ENCODE measurements at regions not wholly inside any gene's neighbourhood (a gene's known extent, or its start where the extent isn't known, plus 50 kb on each side); places are given as distances from the start of the nearest gene placed in this dataset.

DNA sequence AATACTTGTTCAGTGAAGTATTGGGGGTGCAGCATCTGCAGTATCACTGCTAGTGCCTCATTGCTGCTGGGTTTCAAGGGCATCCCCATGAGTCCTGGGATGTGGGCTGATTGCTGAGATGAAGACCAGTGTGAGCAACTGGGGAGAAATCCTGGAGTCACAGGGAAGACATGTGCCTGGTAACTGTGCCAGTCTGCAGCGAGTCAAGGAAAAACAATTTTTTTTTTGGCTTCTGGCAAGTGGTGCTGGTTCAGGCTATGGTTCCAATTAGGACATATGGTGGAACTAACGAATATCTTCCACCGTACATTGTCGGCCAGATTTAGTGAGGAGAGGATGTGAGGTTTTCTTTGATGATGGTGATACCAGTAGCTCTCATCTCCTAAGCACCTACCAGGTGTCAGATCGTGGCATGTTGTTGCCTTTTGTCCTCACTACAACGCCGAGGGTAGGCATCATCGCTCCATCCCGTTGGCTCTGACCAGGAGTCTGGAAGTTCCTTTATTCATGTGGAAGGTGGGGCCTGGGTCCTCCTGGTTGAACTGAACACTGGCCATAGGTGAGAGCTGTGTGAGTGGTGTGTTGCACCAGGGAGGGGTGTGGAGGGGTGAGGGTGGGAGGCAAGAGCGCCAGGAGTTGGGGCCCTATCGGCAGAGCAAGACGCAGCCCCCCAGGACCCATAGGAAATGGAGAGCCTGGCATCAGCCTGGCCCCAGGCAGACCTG lies 118.0 kb upstream of the HS6ST1 start:
- DNase-seq (ENCODE audit: low read depth in 1 of 2, low spot score in 1 of 2), result no peak

DNA sequence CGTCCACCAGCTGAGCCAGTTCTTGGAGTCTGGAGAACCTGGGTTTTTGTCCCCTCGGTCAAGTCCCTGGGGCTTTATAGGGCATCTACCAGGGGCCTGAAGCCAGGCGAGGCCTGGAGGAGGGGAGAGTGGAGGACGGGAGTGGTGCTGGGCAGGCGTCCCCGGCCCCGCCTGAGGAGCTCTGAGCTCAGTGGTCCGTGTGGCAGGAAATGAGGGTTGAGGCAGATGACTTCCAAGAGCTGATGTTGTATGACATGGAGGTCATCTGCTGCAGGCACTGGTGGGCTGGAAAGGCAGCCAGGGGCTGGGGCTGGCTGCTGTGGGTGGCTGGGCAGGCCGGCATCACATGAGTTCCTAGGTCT lies 118.5 kb upstream of the HS6ST1 start:
- DNase-seq (ENCODE audit: low read depth in 1 of 2, low spot score in 1 of 2), result no peak

DNA sequence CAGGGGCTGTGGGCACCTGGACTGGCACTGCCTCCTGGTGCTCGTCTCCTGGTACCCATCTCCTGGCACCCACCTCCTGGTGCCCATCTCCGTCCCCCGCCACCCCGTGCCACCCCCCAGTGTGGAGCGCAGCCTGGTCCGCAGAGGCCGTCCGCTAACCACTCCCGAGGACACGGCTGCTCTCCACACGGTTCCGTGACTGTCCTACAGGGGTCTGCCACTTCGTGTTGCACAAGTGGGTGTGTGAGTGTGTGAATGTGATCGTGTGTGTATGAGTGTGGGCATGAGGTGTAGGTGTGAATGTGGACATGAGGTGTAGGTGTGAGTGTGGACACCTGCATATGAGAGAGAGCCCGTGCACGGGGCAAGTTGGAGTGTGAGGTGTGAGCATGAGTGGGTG lies 119.4 kb upstream of the HS6ST1 start:
- no peak for DNase-seq (ENCODE audit: low read depth in 1 of 2, low spot score in 1 of 2)

DNA sequence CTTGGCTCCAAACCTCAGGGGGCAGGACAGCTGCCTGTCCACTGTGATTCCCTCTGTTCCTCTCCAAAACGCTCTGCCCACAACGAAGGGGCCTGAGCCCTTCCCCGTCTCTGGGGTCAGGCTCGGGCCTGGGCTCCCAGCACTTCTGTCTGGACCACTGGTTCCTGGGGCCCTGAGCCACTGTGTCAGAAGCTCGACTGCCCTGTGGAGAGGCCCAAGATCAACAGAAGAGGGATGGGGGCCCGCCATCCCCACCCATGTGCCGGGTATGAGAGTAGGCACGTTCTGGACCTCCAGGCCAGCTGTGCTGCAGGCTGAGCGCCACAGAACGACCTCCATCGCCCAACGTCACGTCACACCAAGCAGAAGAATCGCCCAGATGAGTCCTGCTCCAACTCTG lies 119.9 kb upstream of the HS6ST1 start:
- DNase-seq (ENCODE audit: low read depth in 1 of 2, low spot score in 1 of 2), result no peak

DNA sequence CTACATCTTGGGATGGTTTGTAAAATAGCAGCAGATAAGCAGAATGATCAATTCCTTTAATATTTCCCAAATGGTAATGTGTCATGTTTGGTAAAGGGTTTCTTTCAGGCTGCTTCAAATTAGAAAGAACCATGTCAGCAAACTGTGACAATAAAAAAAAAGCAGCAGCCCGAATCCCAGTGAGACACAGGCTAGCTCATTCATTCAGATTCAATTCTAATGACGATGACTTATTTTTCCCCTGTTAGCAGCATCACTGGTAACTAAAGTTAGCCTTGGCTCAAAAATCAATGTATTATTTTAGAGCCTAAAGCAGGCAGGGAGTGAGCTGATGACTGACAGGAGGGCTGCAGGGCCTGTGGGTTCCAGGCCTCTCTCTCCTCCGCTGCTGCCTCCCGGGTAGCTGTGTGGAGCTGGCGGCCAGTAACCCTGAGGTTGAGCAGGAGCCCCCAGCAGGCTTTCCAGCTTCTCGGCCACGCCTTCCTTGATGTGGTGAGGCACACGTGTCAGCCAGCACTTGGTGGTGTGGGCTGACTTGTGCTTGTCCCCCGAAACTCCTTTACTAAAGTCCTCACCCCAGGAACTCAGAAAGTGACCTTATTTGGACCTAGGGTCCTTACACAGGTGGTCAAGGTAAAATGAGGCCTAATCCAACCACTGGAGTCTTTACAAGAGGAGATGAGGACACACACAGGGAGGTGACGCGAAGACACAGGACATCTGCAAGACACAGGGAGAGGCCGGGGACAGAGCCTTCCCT lies 120.5 kb upstream of the HS6ST1 start:
- no peak for DNase-seq (ENCODE audit: low read depth in 1 of 2, low spot score in 1 of 2)

DNA sequence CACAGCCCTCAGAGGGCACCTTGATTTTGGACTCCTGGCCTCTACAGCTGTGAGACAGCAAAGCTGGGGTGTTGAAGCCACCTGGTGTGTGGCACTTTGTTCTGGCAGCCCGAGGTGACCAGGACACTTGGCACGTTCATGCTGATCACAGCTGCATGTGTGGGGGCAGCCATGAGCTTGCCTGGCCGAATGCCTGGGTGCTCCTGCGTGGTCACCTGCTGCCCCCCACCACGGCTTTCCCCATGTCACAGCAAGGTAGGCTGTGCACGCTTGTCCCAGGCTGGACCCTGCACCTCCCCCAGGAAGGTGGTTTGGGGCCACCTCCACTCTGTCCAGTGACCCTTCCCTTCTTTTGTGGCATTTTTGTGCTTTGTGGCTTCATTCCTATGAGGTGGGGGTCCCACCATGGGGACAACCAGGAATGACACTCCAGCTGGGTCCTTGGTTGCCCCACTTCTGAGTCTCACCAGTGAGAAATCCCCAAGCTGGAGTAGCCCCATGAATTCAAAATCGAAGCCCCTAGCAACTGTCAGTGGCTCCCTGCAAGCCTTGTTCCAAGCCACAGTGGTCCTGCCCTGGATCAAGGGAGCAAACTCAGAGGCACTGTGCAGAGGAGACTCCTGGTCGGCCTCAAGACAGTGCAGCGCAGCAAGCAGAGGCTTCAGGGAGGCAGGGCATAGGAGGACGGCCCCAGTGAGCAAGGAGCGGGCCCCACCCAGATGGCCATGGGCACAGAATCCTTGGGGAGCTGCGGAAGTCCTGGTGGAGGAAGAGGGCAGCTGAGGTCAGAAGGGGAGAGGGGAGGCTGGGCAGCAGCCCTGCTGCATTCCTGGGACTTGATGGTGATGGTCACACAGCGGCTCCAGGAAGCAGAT lies 121.4 kb upstream of the HS6ST1 start:
- DNase-seq (ENCODE audit: low read depth in 1 of 2, low spot score in 1 of 2), result no peak

DNA sequence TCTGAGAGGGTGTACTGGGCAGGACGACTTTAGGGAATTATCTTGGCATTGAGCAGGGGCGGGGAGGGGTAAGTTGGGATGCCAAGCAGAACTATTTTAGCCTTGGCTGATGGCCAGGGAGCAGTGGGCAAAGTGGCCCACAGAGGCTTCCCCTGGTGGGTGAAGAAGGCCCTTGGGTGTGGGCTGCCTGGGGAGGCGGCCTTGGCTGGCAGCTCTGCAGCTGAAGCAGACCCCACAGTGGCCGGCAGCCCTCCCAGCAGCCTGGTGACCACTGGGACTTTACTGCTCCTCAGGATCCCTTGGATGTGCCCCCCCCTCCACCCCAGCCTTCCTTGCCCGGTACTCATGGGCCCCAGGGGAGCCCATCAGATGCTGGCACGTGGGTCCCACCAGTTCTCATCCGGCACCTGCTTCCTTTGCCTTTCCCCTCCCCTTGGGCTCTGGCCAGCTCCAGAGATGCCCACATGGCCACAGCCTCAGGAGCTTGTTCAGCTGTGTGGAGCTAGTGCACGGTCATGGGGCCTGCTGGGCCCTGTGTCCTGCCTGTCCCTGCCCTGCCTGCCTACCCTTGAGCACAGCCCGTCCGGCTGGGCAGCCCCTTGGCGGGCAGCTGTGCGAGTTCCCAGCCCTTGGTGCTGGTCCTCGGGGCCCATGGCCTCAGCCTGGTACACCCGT lies 122.1 kb upstream of the HS6ST1 start:
- no peak for DNase-seq (ENCODE audit: low read depth in 1 of 2, low spot score in 1 of 2)

DNA sequence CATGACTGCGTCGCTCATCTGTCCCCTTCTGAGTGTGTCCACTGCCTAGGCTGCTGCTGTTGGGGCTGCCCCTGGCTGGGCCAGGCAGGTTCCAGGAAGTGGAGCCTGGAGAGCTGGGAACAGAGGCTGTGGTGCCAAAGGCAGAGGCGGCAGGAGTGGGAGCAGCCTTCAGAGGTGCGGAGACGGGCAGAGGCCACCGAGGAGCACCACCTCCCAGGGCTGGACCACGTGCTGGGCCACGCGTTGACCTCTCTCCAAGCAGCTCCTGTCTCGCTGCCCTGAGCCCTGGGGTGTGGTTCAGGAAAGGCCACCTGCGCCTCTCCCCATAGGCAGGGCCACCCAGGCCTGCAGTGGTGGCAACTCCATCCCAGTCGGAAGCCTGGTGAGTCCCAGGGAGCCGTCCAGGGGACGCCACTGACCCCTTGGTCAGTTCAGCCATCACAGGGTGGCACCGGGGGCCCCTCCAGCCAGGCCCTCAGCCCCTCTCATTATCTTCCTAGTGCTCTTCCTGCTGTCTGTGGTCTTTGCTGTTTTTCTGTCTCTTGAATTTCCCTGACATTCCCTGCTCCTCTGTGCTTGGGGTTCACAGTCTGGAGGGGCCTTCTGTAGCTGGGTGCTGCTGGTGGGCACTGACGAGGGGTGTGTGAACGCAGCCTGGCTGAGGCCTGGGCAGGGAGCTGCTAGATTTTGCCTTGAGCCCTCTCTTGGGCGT lies 122.8 kb upstream of the HS6ST1 start:
- no peak for DNase-seq (ENCODE audit: low read depth in 1 of 2, low spot score in 1 of 2)

DNA sequence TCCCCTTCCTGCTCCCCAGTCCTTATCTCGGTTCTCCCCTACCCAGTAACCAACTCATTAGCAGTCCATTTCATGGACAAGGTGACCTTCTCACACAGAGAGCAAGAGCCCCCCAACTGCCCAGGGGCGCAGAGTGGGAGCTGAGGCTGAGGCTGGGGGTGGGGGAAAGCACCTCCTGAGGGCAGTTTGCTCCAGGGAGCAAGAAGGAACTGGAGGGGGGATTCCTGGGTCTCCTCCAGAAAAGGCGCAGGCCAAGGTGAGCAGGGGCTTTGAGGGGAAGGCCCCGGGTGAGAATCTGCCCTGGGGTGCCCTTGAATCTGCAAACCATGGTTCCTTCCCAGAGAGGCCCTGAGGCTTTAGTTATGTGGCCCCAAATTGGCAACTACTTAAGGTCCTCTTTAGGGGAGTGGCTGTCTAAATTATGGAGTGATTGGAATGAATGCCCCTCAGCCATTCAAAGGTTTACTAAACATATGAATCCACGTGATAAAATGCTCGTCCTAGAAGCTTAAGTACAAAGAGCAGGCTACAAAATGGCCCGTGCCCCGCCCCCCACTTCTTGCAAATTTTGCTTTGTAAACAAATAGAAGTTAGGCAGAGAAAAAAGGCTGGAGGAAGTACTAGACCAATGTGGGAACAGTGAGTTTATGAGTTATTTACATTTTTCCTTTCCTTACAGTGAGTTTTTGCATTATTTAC lies 123.5 kb upstream of the HS6ST1 start:
- DNase-seq (ENCODE audit: low read depth in 1 of 2, low spot score in 1 of 2), result no peak

DNA sequence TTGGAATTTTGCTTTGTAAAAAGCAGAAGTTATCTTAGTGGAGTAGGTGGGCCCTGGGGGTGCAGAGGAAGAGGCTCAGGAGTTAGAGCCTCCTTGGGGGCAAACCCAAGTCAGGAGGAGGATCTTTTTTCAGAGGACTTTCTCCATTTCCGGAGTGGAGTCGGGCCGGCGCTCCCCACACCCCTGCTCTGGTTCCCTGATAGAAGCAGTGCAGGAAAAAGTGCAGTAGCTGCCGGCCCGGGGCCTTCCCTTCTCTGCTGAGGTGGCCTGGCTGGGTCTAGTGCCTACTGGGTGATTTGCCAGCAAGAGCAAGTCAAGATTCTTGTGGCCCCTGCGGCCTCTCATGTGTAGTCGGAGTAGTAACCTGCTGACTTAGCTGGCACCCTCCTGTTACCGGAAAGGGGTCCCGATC lies 124.2 kb upstream of the HS6ST1 start:
- DNase-seq (ENCODE audit: low read depth in 1 of 2, low spot score in 1 of 2), result no peak

DNA sequence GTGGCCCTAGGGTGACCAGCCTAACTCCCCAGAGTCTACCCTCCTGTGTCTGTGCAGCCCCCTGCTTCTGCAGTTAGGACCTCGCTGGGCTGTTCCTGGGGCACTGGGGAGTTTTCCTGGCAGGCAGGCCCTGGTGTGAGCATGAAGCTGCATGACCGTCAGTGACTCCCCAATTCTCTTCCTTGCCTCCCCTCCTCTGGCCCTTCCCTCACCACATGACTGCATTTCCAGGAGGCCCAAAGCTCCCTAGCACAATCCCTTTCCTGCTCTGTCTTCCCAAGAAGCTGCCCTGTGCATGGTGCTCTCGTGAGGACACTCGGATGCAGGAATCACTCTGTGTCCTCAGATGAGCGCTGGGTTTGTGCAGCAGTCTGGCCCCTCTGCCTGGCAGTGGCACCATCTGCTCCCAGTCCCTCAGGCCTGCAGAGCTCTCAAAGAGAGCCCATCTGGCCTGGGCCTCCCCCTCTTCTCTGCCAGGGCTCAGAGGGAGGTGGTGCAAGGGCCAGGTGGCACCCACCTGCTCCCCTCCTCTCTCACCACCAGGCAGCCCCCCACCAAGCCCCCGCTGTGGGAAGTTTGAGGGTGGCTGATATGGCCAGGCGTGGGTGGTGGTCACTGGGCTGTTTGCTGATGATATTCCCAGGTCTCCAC lies 125.6 kb upstream of the HS6ST1 start:
- no peak for DNase-seq (ENCODE audit: low read depth in 1 of 2, low spot score in 1 of 2)

DNA sequence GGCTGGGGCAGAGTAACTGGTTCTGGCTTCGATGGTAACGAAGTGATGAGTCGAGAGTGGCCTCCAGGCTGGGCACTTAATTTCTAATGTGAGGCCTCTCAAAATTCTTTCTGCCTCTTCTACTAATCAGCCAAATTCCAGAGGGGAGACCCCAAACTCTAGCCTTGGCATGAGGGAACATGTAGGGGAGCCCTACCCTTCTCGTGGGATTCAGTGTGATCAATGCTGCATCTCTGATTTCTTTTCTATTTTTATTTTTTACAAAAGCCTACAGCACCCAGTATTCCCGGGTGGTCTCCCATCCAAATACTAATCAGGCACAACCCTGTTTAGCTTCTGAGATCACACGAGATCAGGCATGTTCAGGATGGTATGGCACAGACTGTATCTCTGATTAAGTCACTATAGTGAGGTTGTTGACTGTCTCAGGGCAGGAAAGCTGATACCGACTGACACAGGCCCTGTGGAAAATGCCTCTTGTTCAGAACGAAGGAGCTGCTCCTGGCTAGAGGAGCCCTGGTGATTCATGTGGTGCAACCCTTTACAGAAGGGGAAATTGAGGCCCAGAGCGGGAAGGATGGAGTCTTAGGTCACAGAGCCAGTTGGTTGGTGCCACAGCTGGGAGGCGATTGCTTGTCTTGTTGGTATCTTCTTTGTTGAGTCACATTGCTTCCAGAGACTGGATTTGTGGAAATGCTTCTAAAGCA lies 126.3 kb upstream of the HS6ST1 start:
- no peak for DNase-seq (ENCODE audit: low read depth in 1 of 2, low spot score in 1 of 2)

DNA sequence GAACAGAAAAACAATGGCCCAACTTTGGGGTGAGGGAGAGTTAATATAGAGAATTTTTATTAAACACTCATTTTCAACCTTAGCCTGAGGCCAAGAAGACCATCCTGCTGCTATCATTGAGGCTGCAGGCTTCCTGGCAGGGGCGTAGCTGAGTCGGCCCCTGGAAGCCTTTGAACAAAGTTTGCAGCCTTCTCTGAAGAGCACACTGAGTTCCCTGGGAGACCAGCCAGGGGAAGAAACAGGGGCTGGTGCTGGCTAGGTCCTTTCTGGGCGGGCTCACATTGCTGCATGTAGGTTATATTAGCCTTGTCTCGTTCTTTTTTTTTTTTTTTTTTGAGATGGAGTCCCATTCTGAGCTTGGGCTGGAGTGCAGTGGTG lies 126.8 kb upstream of the HS6ST1 start:
- DNase-seq (ENCODE audit: low read depth in 1 of 2, low spot score in 1 of 2), result no peak

DNA sequence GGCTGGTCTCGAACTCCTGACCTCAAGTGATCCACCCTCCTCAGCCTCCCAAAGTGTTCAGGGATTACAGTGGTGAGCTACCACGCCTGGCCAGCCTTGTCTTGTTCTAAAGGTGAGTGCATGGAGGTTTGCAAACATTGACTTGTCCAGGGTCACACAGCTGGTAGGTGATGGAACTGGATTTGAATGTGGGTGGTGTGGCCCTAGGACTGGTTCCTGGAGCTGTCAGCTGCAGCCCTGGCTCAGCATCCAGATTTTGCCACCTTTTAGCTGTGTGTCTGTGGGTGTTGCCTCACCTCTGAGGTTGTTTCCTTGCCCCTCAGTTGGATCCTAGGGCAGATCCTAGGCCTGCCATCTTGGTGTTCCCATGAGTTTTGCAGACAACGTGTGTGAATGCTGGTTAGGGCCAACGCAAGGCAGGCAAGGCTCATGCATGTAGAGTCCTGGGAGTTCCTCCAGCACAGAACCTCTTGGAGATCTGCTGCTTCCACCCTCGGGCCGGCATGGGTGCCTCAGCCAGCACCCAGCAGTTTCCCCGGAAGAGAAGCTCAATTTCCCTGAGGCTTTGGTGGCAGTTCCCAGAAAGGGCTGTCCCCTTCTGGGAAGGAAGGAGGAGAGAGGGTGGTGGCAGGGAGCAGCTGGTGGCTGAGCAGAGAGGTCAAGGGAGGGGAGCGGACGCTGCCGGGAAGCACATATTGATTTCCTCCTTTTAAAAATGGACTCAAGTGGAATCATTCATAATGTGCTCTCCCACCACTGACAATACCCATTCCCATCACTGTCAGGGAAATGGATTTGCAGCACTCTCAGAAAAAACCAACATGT lies 127.6 kb upstream of the HS6ST1 start:
- no peak for DNase-seq (ENCODE audit: low read depth in 1 of 2, low spot score in 1 of 2)

DNA sequence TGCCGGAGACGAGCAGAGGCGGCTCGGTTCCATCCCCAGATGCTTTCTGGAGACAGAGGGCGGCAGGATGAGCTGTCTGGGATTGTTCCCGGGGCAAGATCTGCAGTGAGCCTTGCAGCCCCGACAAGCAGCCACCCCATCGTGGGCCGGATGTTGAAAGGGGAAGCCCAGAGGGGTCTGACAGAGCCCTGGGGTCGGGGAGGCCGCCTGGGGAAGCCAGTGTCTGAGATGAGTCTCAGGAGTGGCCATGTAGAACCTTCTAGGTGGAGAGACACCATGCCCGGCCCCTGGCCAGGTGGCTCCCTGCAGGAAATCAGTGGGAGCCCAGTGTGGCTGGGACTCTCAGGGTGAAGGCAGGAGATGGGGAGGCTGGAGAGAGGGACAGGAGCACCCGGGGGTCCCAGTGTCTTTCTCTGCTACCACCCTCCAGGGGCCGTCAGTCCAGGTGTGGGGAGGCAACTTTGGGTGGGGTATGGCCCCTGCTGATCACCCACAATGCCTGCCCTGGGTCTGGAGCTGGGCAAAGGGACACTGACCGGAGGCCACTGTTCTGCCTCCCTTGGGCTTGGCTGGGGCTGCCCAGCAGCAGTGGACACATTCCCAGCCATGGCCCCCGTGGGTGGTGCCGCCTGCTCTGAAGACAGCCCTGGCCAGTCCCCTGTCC lies 128.3 kb upstream of the HS6ST1 start:
- no peak for DNase-seq (ENCODE audit: low read depth in 1 of 2, low spot score in 1 of 2)

DNA sequence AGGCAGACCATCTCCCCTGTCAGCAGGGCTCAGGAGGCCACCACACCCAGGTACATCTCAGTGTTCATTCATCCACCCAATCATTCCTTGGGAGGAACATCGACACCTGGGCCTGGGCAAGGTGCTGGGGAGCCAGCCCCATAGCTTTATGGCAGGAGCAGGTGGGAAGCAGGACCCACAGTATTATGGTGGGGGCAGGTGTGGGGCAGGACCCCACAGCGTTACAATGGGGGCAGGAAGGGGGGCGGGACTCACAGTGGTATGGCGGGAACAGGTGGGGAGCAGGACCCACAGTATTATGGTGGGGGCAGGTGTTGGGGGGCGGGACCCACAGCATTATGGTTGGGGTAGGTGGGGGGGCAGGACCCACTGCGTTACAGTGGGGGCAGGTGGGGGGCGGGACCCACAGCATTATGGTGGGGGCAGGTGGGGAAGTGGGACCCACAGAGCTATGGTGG lies 128.9 kb upstream of the HS6ST1 start:
- DNase-seq (ENCODE audit: low read depth in 1 of 2, low spot score in 1 of 2), result no peak
